ENCODE measurements at regions not wholly inside any gene's neighbourhood (a gene's known extent, or its start where the extent isn't known, plus 50 kb on each side); places are given as distances from the start of the nearest gene placed in this dataset.
A peak's percentile ranks its signal among the peaks of the same experiment; 100 is the strongest.
"Not testable (repeated sequence)": the region's sequence is repeated elsewhere in the genome, so short reads cannot be mapped to it uniquely, and the experiment has no call there.

- DNase-seq, result no peak
Measured at GRCh38 chr6:14217728-14218518, 100.4 kb downstream of the CD83 start.

GRCh38 chr6:14218519-14218800 is 100.9 kb downstream of the CD83 start:
- no peak for DNase-seq

GRCh38 chr6:14221564-14222279 is 104.2 kb downstream of the CD83 start:
- no peak for DNase-seq

GRCh38 chr6:14222956-14223355 is 105.4 kb downstream of the CD83 start:
- DNase-seq, result no peak

- DNase-seq, result no peak
Measured at GRCh38 chr6:14224359-14225103, 107.0 kb downstream of the CD83 start.

GRCh38 chr6:14226051-14226660 is 108.6 kb downstream of the CD83 start:
- no peak for DNase-seq

- no peak for DNase-seq
Measured at GRCh38 chr6:14228571-14228970, 111.0 kb downstream of the CD83 start.

GRCh38 chr6:14231071-14231483 is 113.5 kb downstream of the CD83 start:
- no peak for DNase-seq

- DNase-seq, result no peak
Measured at GRCh38 chr6:14231501-14232280, 114.1 kb downstream of the CD83 start.

GRCh38 chr6:14232889-14233288 is 115.3 kb downstream of the CD83 start:
- no peak for DNase-seq

GRCh38 chr6:14235653-14236356 is 118.2 kb downstream of the CD83 start:
- DNase-seq, result no peak

GRCh38 chr6:14239097-14239496 is 121.5 kb downstream of the CD83 start:
- no peak for DNase-seq

GRCh38 chr6:14240411-14241166 is 123.0 kb downstream of the CD83 start:
- DNase-seq, result no peak

- DNase-seq, result no peak
Measured at GRCh38 chr6:14241255-14242070, 123.9 kb downstream of the CD83 start.

- not testable (repeated sequence) for DNase-seq
Measured at GRCh38 chr6:14242912-14243311, 125.3 kb downstream of the CD83 start.

- DNase-seq, result no peak
Measured at GRCh38 chr6:14243597-14243996, 126.0 kb downstream of the CD83 start.

GRCh38 chr6:14246876-14247275 is 129.3 kb downstream of the CD83 start:
- no peak for DNase-seq

- no peak for DNase-seq
Measured at GRCh38 chr6:14250573-14250972, 133.0 kb downstream of the CD83 start.

- no peak for DNase-seq
Measured at GRCh38 chr6:14252271-14252850, 134.8 kb downstream of the CD83 start.

- DNase-seq, result peak; percentile 44
Measured at GRCh38 chr6:14254505-14254904, 136.9 kb downstream of the CD83 start.

Data from CD4-positive, alpha-beta T cell treated with Interleukin-15 for 1 hour (primary cell).